Neuron (in vitro differentiated cells): ENCODE measurements at regions not wholly inside any gene's neighbourhood (a gene's known extent, or its start where the extent isn't known, plus 50 kb on each side); places are given as distances from the start of the nearest gene placed in this dataset.
"Not testable (repeated sequence)": the region's sequence is repeated elsewhere in the genome, so short reads cannot be mapped to it uniquely, and the experiment has no call there.

ENCODE experiments used
- H2AFZ ChIP-seq: one replicate; pipeline ENCODE4 v1.6.1; 2013; ENCODE audit warnings: low read depth, mild to moderate bottlenecking, inconsistent platforms, low read length, moderate library complexity
- H3K27me3 ChIP-seq: one replicate; pipeline ENCODE4 v1.6.1; 2013; ENCODE audit warnings: low read length; ENCODE audit not compliant: insufficient read depth
- H3K36me3 ChIP-seq: one replicate; pipeline ENCODE4 v1.6.1; 2013; ENCODE audit warnings: low read length; ENCODE audit not compliant: insufficient read depth
- H3K4me1 ChIP-seq: one replicate; pipeline ENCODE4 v1.6.1; 2013; ENCODE audit warnings: low read length; ENCODE audit not compliant: insufficient read depth
- H3K4me3 ChIP-seq: 2 replicates; pipeline ENCODE4 v1.5.1; 2013; ENCODE audit warnings: mild to moderate bottlenecking, low read length, moderate library complexity
- H3K9me3 ChIP-seq: one replicate; pipeline ENCODE4 v1.6.1; 2013; ENCODE audit warnings: low read length

GRCh38 chr2:22942441-22942840, 442.5 kb upstream of the KLHL29 start:
- H3K36me3 ChIP-seq = no peaks in the 10 kb centered on the region
- H3K27me3 ChIP-seq = no peaks in the 10 kb centered on the region
- no peaks in the 10 kb centered on the region for H3K4me1 ChIP-seq
- H3K4me3 ChIP-seq = no peak overlapping the region
- no peak overlapping the region for H2AFZ ChIP-seq
- no peaks in the 10 kb centered on the region for H3K9me3 ChIP-seq

GRCh38 chr2:22944143-22944542, 440.8 kb upstream of the KLHL29 start:
- Histone ChIP-seq H2AFZ (no peak overlapping the region), H3K4me3 (no peak overlapping the region), H3K36me3 (no peaks in the 10 kb centered on the region), H3K9me3 (no peaks in the 10 kb centered on the region), H3K27me3 (no peaks in the 10 kb centered on the region), H3K4me1 (no peaks in the 10 kb centered on the region)

- H3K27me3 ChIP-seq = no peaks in the 10 kb centered on the region
- H2AFZ ChIP-seq = no peak overlapping the region
- no peak overlapping the region for H3K4me3 ChIP-seq
- no peaks in the 10 kb centered on the region for H3K9me3 ChIP-seq
- no peaks in the 10 kb centered on the region for H3K36me3 ChIP-seq
- no peaks in the 10 kb centered on the region for H3K4me1 ChIP-seq
These were observed 438.4 kb upstream of the KLHL29 start for GRCh38 chr2:22946553-22946952.

GRCh38 chr2:22947741-22948140, 437.2 kb upstream of the KLHL29 start:
- H3K36me3 ChIP-seq = no peaks in the 10 kb centered on the region
- no peaks in the 10 kb centered on the region for H3K27me3 ChIP-seq
- H3K9me3 ChIP-seq = no peaks in the 10 kb centered on the region
- no peak overlapping the region for H2AFZ ChIP-seq
- no peaks in the 10 kb centered on the region for H3K4me1 ChIP-seq
- no peak overlapping the region for H3K4me3 ChIP-seq

GRCh38 chr2:22950431-22950830, 434.5 kb upstream of the KLHL29 start:
- H3K36me3 ChIP-seq = no peaks in the 10 kb centered on the region
- no peaks in the 10 kb centered on the region for H3K27me3 ChIP-seq
- H3K4me3 ChIP-seq = no peak overlapping the region
- H3K4me1 ChIP-seq = no peaks in the 10 kb centered on the region
- H3K9me3 ChIP-seq = no peaks in the 10 kb centered on the region
- H2AFZ ChIP-seq = no peak overlapping the region

- H3K27me3 ChIP-seq = no peaks in the 10 kb centered on the region
- H3K4me3 ChIP-seq = no peak overlapping the region
- no peaks in the 10 kb centered on the region for H3K36me3 ChIP-seq
- H3K9me3 ChIP-seq = no peaks in the 10 kb centered on the region
- H2AFZ ChIP-seq = no peak overlapping the region
- no peaks in the 10 kb centered on the region for H3K4me1 ChIP-seq
These were observed 432.2 kb upstream of the KLHL29 start for GRCh38 chr2:22952656-22953225.

- H3K4me3 ChIP-seq = no peak overlapping the region
- no peak overlapping the region for H2AFZ ChIP-seq
- H3K4me1 ChIP-seq = no peaks in the 10 kb centered on the region
- no peaks in the 10 kb centered on the region for H3K9me3 ChIP-seq
- H3K36me3 ChIP-seq = no peaks in the 10 kb centered on the region
- H3K27me3 ChIP-seq = no peaks in the 10 kb centered on the region
These were observed 427.5 kb upstream of the KLHL29 start for GRCh38 chr2:22957446-22957845.

GRCh38 chr2:22958308-22958707, 426.7 kb upstream of the KLHL29 start:
- no peak overlapping the region for H3K4me3 ChIP-seq
- H3K27me3 ChIP-seq = no peaks in the 10 kb centered on the region
- no peaks in the 10 kb centered on the region for H3K9me3 ChIP-seq
- H2AFZ ChIP-seq = no peak overlapping the region
- no peaks in the 10 kb centered on the region for H3K4me1 ChIP-seq
- H3K36me3 ChIP-seq = no peaks in the 10 kb centered on the region

- Histone ChIP-seq H3K4me3 (no peak overlapping the region), H3K9me3 (no peaks in the 10 kb centered on the region), H3K36me3 (no peaks in the 10 kb centered on the region), H3K27me3 (no peaks in the 10 kb centered on the region), H2AFZ (no peak overlapping the region), H3K4me1 (no peaks in the 10 kb centered on the region)
These were observed 417.2 kb upstream of the KLHL29 start for GRCh38 chr2:22967756-22968155.

- no peaks in the 10 kb centered on the region for H3K36me3 ChIP-seq
- H3K4me1 ChIP-seq = no peaks in the 10 kb centered on the region
- H3K27me3 ChIP-seq = no peaks in the 10 kb centered on the region
- H2AFZ ChIP-seq = no peak overlapping the region
- H3K9me3 ChIP-seq = no peaks in the 10 kb centered on the region
- no peak overlapping the region for H3K4me3 ChIP-seq
These were observed 414.5 kb upstream of the KLHL29 start for GRCh38 chr2:22970284-22970975.

- no peak overlapping the region for H2AFZ ChIP-seq
- no peaks in the 10 kb centered on the region for H3K4me1 ChIP-seq
- no peaks in the 10 kb centered on the region for H3K9me3 ChIP-seq
- no peaks in the 10 kb centered on the region for H3K36me3 ChIP-seq
- H3K27me3 ChIP-seq = no peaks in the 10 kb centered on the region
- H3K4me3 ChIP-seq = no peak overlapping the region
These were observed 414.0 kb upstream of the KLHL29 start for GRCh38 chr2:22970991-22971390.

GRCh38 chr2:22981785-22982184, 403.2 kb upstream of the KLHL29 start:
- no peaks in the 10 kb centered on the region for H3K36me3 ChIP-seq
- no peak overlapping the region for H3K4me3 ChIP-seq
- no peak overlapping the region for H2AFZ ChIP-seq
- H3K4me1 ChIP-seq = no peaks in the 10 kb centered on the region
- H3K27me3 ChIP-seq = no peaks in the 10 kb centered on the region
- no peaks in the 10 kb centered on the region for H3K9me3 ChIP-seq

- not testable (repeated sequence) for H3K36me3 ChIP-seq, H3K4me1 ChIP-seq, H3K4me3 ChIP-seq, H2AFZ ChIP-seq, H3K27me3 ChIP-seq, H3K9me3 ChIP-seq
These were observed 400.8 kb upstream of the KLHL29 start for GRCh38 chr2:22984152-22984551.

- H3K27me3 ChIP-seq = no peaks in the 10 kb centered on the region
These were observed 394.7 kb upstream of the KLHL29 start for GRCh38 chr2:22990246-22990645.

More at GRCh38 chr2:22990246-22990645, 394.7 kb upstream of the KLHL29 start:
- Histone ChIP-seq H3K9me3 (no peaks in the 10 kb centered on the region), H2AFZ (no peak overlapping the region), H3K4me3 (no peak overlapping the region), H3K36me3 (no peaks in the 10 kb centered on the region), H3K4me1 (no peaks in the 10 kb centered on the region)
